Activated B cell treated with CpG ODN at 0.5 μM for 24 hours (primary cell): ENCODE measurements at regions not wholly inside any gene's neighbourhood (a gene's known extent, or its start where the extent isn't known, plus 50 kb on each side); places are given as distances from the start of the nearest gene placed in this dataset.

Experiments used
- ATAC-seq: fragments of 200-7000 bp; cut with Tn5 transposase; one replicate; pipeline ENCODE4 v1.10.0; 2021; ENCODE audit warnings: low read depth, mild to moderate bottlenecking, moderate library complexity
- CTCF ChIA-PET: fragments of 350-600 bp; sonication (Branson Sonifier 250); formaldehyde crosslinking; loops from one replicate; lab custom pipeline; 2021; ENCODE audit warnings: antibody characterized with exemption; lab: Charles Lee
- POLR2A ChIA-PET: fragments of 350-600 bp; sonication (Branson Sonifier 250); formaldehyde crosslinking; loops from one replicate; lab custom pipeline; 2021; ENCODE audit warnings: antibody characterized with exemption; lab: Charles Lee
- DNase-seq: peaks from one replicate; pipeline ENCODE4 v3.0.0; 2022
- H3K27ac Mint-ChIP-seq: one replicate; pipeline ENCODE4 v1.8.0; 2020; ENCODE audit warnings: mixed read lengths
- H3K27me3 Mint-ChIP-seq: one replicate; pipeline ENCODE4 v1.8.0; 2021; ENCODE audit warnings: mixed read lengths
- H3K36me3 Mint-ChIP-seq: one replicate; pipeline ENCODE4 v1.8.0; 2021; ENCODE audit warnings: low read depth, mixed read lengths
- H3K4me1 Mint-ChIP-seq: one replicate; pipeline ENCODE4 v1.8.0; 2021; ENCODE audit warnings: mixed read lengths
- H3K4me3 Mint-ChIP-seq: one replicate; pipeline ENCODE4 v1.8.0; 2020; ENCODE audit warnings: mild to moderate bottlenecking, mixed read lengths
- H3K9me3 Mint-ChIP-seq: one replicate; pipeline ENCODE4 v1.8.0; 2020; ENCODE audit warnings: mixed read lengths
- CTCF ChIP-seq: fragments of 200-600 bp; IDR thresholded peaks from one replicate; pipeline ENCODE4 v1.8.0; 2022; ENCODE audit warnings: antibody characterized with exemption, mild to moderate bottlenecking
- intact Hi-C: fragments of 100-400 bp; cut with micrococcal nuclease; formaldehyde crosslinking; loops from one replicate; pipeline ENCODE4 v1.15.1; 2024

GRCh38 chr10:119996944-119997343, 104.4 kb downstream of the SEC23IP start:
- TF ChIP-seq CTCF = no peak
- Mint-ChIP-seq H3K4me3 (no peak overlapping the region), H3K9me3 (peaks cover 23% of the 10 kb centered on the region), H3K27me3 (peaks cover 12% of the 10 kb centered on the region), H3K36me3 (peaks cover 3% of the 10 kb centered on the region), H3K27ac (no peak overlapping the region), H3K4me1 (no peaks in the 10 kb centered on the region)
- ChIA-PET POLR2A (no interaction called here), CTCF (no interaction called here)
- DNase-seq (no peak), ATAC-seq (no peak)
- intact Hi-C loops = no loop called here

- Mint-ChIP-seq H3K36me3 (peaks cover 3% of the 10 kb centered on the region), H3K9me3 (peaks cover 23% of the 10 kb centered on the region), H3K4me3 (no peak overlapping the region), H3K27me3 (peaks cover 13% of the 10 kb centered on the region), H3K4me1 (no peaks in the 10 kb centered on the region), H3K27ac (no peak overlapping the region)
- ChIA-PET POLR2A (no interaction called here), CTCF (no interaction called here)
- intact Hi-C loops = no loop called here
- no peak for ATAC-seq
- TF ChIP-seq CTCF = no peak
- DNase-seq = no peak
Measured at GRCh38 chr10:119997429-119997828, 104.9 kb downstream of the SEC23IP start.

- no peak for DNase-seq
- Mint-ChIP-seq H3K9me3 (peaks cover 1% of the 10 kb centered on the region), H3K27me3 (peaks cover 34% of the 10 kb centered on the region), H3K4me3 (no peak overlapping the region), H3K36me3 (no peaks in the 10 kb centered on the region), H3K4me1 (no peaks in the 10 kb centered on the region), H3K27ac (no peak overlapping the region)
- POLR2A ChIA-PET = no interaction called here
- ATAC-seq = no peak
- intact Hi-C loops = no loop called here
- CTCF ChIA-PET = no interaction called here
- TF ChIP-seq CTCF = no peak
Measured at GRCh38 chr10:120002785-120003184, 110.3 kb downstream of the SEC23IP start.

- Mint-ChIP-seq H3K27ac (no peak overlapping the region), H3K9me3 (no peaks in the 10 kb centered on the region), H3K27me3 (peaks cover 31% of the 10 kb centered on the region), H3K4me1 (no peaks in the 10 kb centered on the region), H3K36me3 (no peaks in the 10 kb centered on the region), H3K4me3 (no peak overlapping the region)
- ChIA-PET POLR2A (no interaction called here), CTCF (no interaction called here)
- no peak for TF ChIP-seq CTCF
- DNase-seq = no peak
- intact Hi-C loops = no loop called here
- no peak for ATAC-seq
Measured at GRCh38 chr10:120005207-120006201, 113.0 kb downstream of the SEC23IP start.

- no peak for DNase-seq
- H3K27me3 Mint-ChIP-seq = peaks cover 43% of the 10 kb centered on the region
- no peak overlapping the region for H3K4me3 Mint-ChIP-seq
- no peak for TF ChIP-seq CTCF
- ATAC-seq = no peak
- H3K9me3 Mint-ChIP-seq = no peaks in the 10 kb centered on the region
- no peak overlapping the region for H3K27ac Mint-ChIP-seq
- CTCF ChIA-PET = no interaction called here
- intact Hi-C loops = no loop called here
- POLR2A ChIA-PET = no interaction called here
- H3K36me3 Mint-ChIP-seq = no peaks in the 10 kb centered on the region
- H3K4me1 Mint-ChIP-seq = no peaks in the 10 kb centered on the region
Measured at GRCh38 chr10:120007261-120007660, 114.7 kb downstream of the SEC23IP start.
